ENCODE measurements at regions not wholly inside any gene's neighbourhood (a gene's known extent, or its start where the extent isn't known, plus 50 kb on each side); places are given as distances from the start of the nearest gene placed in this dataset.

GRCh38 chr22:48596111-48596850, 1231.4 kb downstream of the BRD1 start:
- intact Hi-C loops (cut with DNase I): no loop called here
- Histone ChIP-seq H3K4me1 (no peaks in the 10 kb centered on the region), H3K9me3 (peaks cover 0 to 10% (median 0%) of the 10 kb centered on the region in 12 donors), H3K27ac (no peak overlapping the region), H3K27me3 (peaks cover 0 to 8% (median 4%) of the 10 kb centered on the region in 9 donors), H3K4me3 (no peak overlapping the region), H3K36me3 (no peaks in the 10 kb centered on the region)
- ATAC-seq: no peak
- WGBS, 4 donors: 85 to 89% (median 85%) methylated on average over 24 of the region's 24 CpGs
- no peak for TF ChIP-seq CTCF (IDR thresholded peaks at IDR 0.05)
- TF ChIP-seq POLR2A (IDR thresholded peaks at IDR 0.05): no peak
- no peak for DNase-seq

GRCh38 chr22:48595511-48595905, 1232.2 kb downstream of the BRD1 start:
- peaks cover 0 to 10% (median 0%) of the 10 kb centered on the region in 12 donors for H3K9me3 ChIP-seq
- H3K36me3 ChIP-seq: no peaks in the 10 kb centered on the region
- ATAC-seq (no peak), DNase-seq (no peak)
- H3K4me3 ChIP-seq: no peak overlapping the region
- H3K27me3 ChIP-seq: peaks cover 0 to 11% (median 4%) of the 10 kb centered on the region in 9 donors
- 66 to 78% (median 73%) methylated on average over 3 to 10 of the region's 10 CpGs for WGBS, 4 donors
- intact Hi-C loops (cut with DNase I): no loop called here
- H3K27ac ChIP-seq: no peak overlapping the region
- no peak for TF ChIP-seq CTCF (IDR thresholded peaks at IDR 0.05)
- TF ChIP-seq POLR2A (IDR thresholded peaks at IDR 0.05): no peak
- H3K4me1 ChIP-seq: no peaks in the 10 kb centered on the region

- TF ChIP-seq POLR2A (IDR thresholded peaks at IDR 0.05): no peak
- TF ChIP-seq CTCF (IDR thresholded peaks at IDR 0.05): no peak
- ATAC-seq (no peak), DNase-seq (peak in 2 of 5 donors; percentile 9 to 36)
- Histone ChIP-seq H3K27me3 (peaks cover 0 to 15% (median 4%) of the 10 kb centered on the region in 9 donors), H3K4me1 (no peaks in the 10 kb centered on the region), H3K36me3 (no peaks in the 10 kb centered on the region), H3K4me3 (no peak overlapping the region), H3K9me3 (peaks cover 0 to 10% (median 0%) of the 10 kb centered on the region in 12 donors), H3K27ac (no peak overlapping the region)
- intact Hi-C loops (cut with DNase I): no loop called here
- 71 to 78% (median 74%) methylated on average over 19 of the region's 19 CpGs for WGBS, 4 donors
These were observed 1232.7 kb downstream of the BRD1 start for GRCh38 chr22:48594757-48595510.

GRCh38 chr22:48594016-48594756, 1233.5 kb downstream of the BRD1 start:
- DNase-seq: peak in 2 of 5 donors; percentile 6 to 35
- no peak for ATAC-seq
- TF ChIP-seq POLR2A (IDR thresholded peaks at IDR 0.05): no peak
- no peak for TF ChIP-seq CTCF (IDR thresholded peaks at IDR 0.05)
- 77 to 84% (median 78%) methylated on average over 20 to 21 of the region's 21 CpGs for WGBS, 4 donors
- intact Hi-C loops (cut with DNase I): no loop called here
- Histone ChIP-seq H3K27me3 (peaks cover 0 to 21% (median 4%) of the 10 kb centered on the region in 9 donors), H3K9me3 (peaks cover 0 to 10% (median 0%) of the 10 kb centered on the region in 12 donors), H3K4me3 (no peak overlapping the region), H3K36me3 (no peaks in the 10 kb centered on the region), H3K27ac (no peak overlapping the region), H3K4me1 (no peaks in the 10 kb centered on the region)

All from heart left ventricle (tissue), 16 donors.